ENCODE measurements at regions not wholly inside any gene's neighbourhood (a gene's known extent, or its start where the extent isn't known, plus 50 kb on each side); places are given as distances from the start of the nearest gene placed in this dataset.

DNA sequence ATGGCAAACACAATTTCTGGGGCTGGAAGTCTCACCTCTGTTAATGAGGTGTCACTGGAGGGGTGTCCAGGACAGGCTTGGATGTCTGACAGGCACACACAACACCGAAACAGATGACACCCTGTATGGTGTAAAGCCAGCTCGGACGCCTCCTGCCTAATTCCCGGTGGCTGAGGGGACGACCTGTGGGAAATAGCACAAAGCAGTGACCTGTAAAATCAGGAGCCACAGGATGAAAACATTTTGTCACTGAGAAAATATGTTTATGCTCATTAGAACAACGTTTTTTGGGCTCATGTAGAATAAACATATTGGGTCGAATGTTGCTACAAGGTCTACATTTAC lies 285.0 kb upstream of the RTL1 start:
- peaks cover 0 to 26% (median 3%) of the 10 kb centered on the region in 3 donors for H3K27me3 ChIP-seq
- TF ChIP-seq, protein P1, sequence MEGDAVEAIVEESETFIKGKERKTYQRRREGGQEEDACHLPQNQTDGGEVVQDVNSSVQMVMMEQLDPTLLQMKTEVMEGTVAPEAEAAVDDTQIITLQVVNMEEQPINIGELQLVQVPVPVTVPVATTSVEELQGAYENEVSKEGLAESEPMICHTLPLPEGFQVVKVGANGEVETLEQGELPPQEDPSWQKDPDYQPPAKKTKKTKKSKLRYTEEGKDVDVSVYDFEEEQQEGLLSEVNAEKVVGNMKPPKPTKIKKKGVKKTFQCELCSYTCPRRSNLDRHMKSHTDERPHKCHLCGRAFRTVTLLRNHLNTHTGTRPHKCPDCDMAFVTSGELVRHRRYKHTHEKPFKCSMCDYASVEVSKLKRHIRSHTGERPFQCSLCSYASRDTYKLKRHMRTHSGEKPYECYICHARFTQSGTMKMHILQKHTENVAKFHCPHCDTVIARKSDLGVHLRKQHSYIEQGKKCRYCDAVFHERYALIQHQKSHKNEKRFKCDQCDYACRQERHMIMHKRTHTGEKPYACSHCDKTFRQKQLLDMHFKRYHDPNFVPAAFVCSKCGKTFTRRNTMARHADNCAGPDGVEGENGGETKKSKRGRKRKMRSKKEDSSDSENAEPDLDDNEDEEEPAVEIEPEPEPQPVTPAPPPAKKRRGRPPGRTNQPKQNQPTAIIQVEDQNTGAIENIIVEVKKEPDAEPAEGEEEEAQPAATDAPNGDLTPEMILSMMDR (IDR thresholded peaks at IDR 0.05): no peak
- no peak for TF ChIP-seq EP300 (IDR thresholded peaks at IDR 0.05)
- TF ChIP-seq POLR2AphosphoS5 (IDR thresholded peaks at IDR 0.05): no peak
- TF ChIP-seq POLR2A (IDR thresholded peaks at IDR 0.05): no peak
- H3K27ac ChIP-seq: no peak overlapping the region
- intact Hi-C loops (cut with DNase I; ENCODE audit: low total_unique reads): no loop called here
- H3K4me1 ChIP-seq: no peaks in the 10 kb centered on the region
- no peak overlapping the region for H3K4me3 ChIP-seq
- DNase-seq: no peak
- H3K9me3 ChIP-seq: no peaks in the 10 kb centered on the region
- no peaks in the 10 kb centered on the region for H3K36me3 ChIP-seq
- 68 to 77% (median 72%) methylated on average over 7 of the region's 7 CpGs for WGBS, 5 donors

DNA sequence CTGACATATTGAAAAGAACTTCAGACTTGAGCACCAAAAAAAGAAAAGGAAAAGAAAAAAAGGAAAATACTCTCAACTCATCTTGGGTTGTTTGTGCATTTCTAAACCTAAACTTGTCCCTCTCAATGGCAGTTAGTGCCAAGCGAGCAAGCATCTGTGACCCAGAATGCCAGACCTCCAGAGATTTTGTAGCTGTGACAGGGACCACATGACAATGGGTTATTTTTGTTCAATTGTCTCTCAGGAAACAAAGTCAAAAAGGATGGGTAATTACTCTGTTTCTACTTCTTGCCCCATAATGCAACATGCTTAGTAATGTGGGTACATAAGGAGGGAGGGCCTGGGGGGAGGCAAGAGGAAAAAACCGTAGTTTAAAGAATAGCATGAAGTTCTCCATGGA lies 285.7 kb upstream of the RTL1 start:
- Histone ChIP-seq H3K27me3 (peaks cover 0 to 24% (median 0%) of the 10 kb centered on the region in 3 donors), H3K36me3 (no peaks in the 10 kb centered on the region), H3K4me3 (no peak overlapping the region), H3K9me3 (no peaks in the 10 kb centered on the region), H3K27ac (no peak overlapping the region), H3K4me1 (no peaks in the 10 kb centered on the region)
- intact Hi-C loops (cut with DNase I; ENCODE audit: low total_unique reads): no loop called here
- 48 to 56% (median 53%) methylated on average over 2 of the region's 2 CpGs for WGBS, 5 donors
- no peak for DNase-seq
- no peak for TF ChIP-seq POLR2AphosphoS5 (IDR thresholded peaks at IDR 0.05)
- TF ChIP-seq POLR2A (IDR thresholded peaks at IDR 0.05): no peak
- TF ChIP-seq, protein P1 (IDR thresholded peaks at IDR 0.05): no peak
- no peak for TF ChIP-seq EP300 (IDR thresholded peaks at IDR 0.05)

DNA sequence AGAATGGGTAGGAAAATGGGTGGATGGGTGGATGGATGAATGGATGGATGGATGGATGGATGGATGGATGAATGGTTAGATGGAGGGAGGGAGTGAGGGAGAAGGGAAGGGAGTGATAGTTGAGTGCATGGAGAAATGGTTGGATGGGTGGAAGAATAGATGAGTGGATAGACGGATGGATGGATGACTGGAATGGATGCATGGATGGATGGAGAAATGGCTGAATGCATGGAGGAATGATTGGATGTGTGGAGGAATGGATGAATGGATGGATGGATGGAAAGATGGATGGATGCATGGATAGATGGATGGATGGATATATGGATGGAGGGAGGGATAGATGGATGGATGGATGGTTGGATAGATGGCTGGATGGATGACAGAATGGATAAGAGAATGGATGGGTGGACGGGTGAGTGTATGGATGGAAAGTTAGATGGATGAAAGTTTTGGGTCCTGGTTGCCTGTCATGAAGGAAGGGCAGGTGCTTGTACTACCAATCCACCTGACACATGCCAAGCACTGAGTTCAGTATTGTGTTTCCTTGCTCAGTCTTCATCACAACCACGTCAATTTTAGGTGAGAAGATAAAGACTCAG lies 286.5 kb upstream of the RTL1 start:
- TF ChIP-seq POLR2A (IDR thresholded peaks at IDR 0.05) (no peak), POLR2AphosphoS5 (IDR thresholded peaks at IDR 0.05) (no peak), EP300 (IDR thresholded peaks at IDR 0.05) (no peak)
- TF ChIP-seq, protein P1 (IDR thresholded peaks at IDR 0.05): no peak
- no peak for DNase-seq
- H3K27me3 ChIP-seq: peaks cover 0 to 27% (median 0%) of the 10 kb centered on the region in 3 donors
- no peak overlapping the region for H3K27ac ChIP-seq
- WGBS, 5 donors: 65 to 89% (median 76%) methylated on average over 3 of the region's 3 CpGs
- no peak overlapping the region for H3K4me3 ChIP-seq
- no peaks in the 10 kb centered on the region for H3K9me3 ChIP-seq
- H3K4me1 ChIP-seq: no peaks in the 10 kb centered on the region
- no peaks in the 10 kb centered on the region for H3K36me3 ChIP-seq
- intact Hi-C loops (cut with DNase I; ENCODE audit: low total_unique reads): no loop called here

DNA sequence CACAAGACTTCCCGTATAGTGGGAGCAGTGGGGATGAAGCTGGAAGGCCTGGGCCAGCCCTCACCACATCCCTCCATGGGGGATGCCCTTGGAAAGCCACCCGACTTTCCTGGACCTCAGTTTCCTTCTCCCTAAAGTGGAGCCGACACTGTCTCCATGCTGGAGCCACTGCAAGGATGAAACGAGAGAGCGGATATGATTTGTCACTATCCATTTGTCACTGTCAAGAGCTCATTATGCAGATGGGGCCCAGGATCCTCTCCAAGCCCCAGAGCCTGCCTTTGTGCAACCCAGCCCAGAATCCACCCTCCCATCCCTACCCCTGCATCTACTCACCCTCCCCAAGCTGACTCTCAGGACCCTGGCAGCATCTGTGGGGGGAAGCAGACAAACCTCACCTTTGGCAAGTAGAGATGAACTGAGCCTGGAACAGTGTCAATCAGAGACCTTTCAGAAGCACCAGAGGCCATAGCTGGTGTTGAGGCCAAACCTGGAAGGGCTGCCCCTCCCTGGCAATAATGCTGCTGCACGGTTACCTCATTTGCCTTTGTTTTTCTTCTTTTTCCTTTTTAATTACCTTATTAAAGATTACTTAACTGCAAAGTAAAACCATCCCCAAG lies 287.7 kb upstream of the RTL1 start:
- peak; percentile 1 to 4 for DNase-seq
- intact Hi-C loops (cut with DNase I; ENCODE audit: low total_unique reads): no loop called here
- no peaks in the 10 kb centered on the region for H3K4me1 ChIP-seq
- WGBS, 5 donors: 64 to 80% (median 75%) methylated on average over 6 of the region's 6 CpGs
- H3K9me3 ChIP-seq: no peaks in the 10 kb centered on the region
- no peak overlapping the region for H3K4me3 ChIP-seq
- H3K36me3 ChIP-seq: no peaks in the 10 kb centered on the region
- H3K27ac ChIP-seq: no peak overlapping the region
- peaks cover 0 to 18% (median 0%) of the 10 kb centered on the region in 3 donors for H3K27me3 ChIP-seq
- TF ChIP-seq, protein P1 (IDR thresholded peaks at IDR 0.05): no peak
- TF ChIP-seq POLR2A (IDR thresholded peaks at IDR 0.05) (no peak), POLR2AphosphoS5 (IDR thresholded peaks at IDR 0.05) (no peak), EP300 (IDR thresholded peaks at IDR 0.05) (no peak)
